Left ventricle myocardium inferior (tissue), 1 donor: ENCODE measurements at regions not wholly inside any gene's neighbourhood (a gene's known extent, or its start where the extent isn't known, plus 50 kb on each side); places are given as distances from the start of the nearest gene placed in this dataset.
A peak's percentile ranks its signal among the peaks of the same experiment; 100 is the strongest.

ENCODE experiments used
- DNase-seq: peaks from one replicate; pipeline ENCODE4 v3.0.0-alpha.2; 2020
- H3K27ac ChIP-seq: fragments of 200-600 bp; replicated peaks from 2 replicates; pipeline ENCODE4 v1.8.0; 2021
- H3K27me3 ChIP-seq: fragments of 200-600 bp; 2 replicates; pipeline ENCODE4 v1.8.0; 2021; ENCODE audit warnings: low read depth
- H3K36me3 ChIP-seq: fragments of 200-600 bp; 2 replicates; pipeline ENCODE4 v1.8.0; 2021
- H3K4me1 ChIP-seq: fragments of 200-600 bp; 2 replicates; pipeline ENCODE4 v1.8.0; 2021
- H3K4me3 ChIP-seq: fragments of 200-600 bp; 2 replicates; pipeline ENCODE4 v1.8.0; 2021; ENCODE audit warnings: mild to moderate bottlenecking, moderate library complexity
- H3K9me3 ChIP-seq: fragments of 200-600 bp; replicated peaks from 2 replicates; pipeline ENCODE4 v1.8.0; 2021
- CTCF ChIP-seq: fragments of 200-600 bp; IDR thresholded peaks from 2 replicates; pipeline ENCODE4 v1.8.0; 2021; ENCODE audit warnings: antibody characterized with exemption, mild to moderate bottlenecking, borderline replicate concordance
- intact Hi-C: fragments of 100-400 bp; cut with micrococcal nuclease; formaldehyde crosslinking; loops from one replicate; pipeline ENCODE4 v1.11.0; 2022
- donor health status: DM: no; HTN: yes; CAD: no; lungs with severe emphysema.

GRCh38 chr2:239768031-239768790, 256.9 kb downstream of the NDUFA10 start:
- Histone ChIP-seq H3K4me1 (no peaks in the 10 kb centered on the region), H3K4me3 (no peak overlapping the region), H3K27me3 (peaks cover 58% of the 10 kb centered on the region), H3K9me3 (peaks cover 15% of the 10 kb centered on the region), H3K27ac (no peak overlapping the region), H3K36me3 (no peaks in the 10 kb centered on the region)
- intact Hi-C loops = no loop called here
- no peak for DNase-seq
- TF ChIP-seq CTCF = no peak

- Histone ChIP-seq H3K27ac (no peak overlapping the region), H3K36me3 (no peaks in the 10 kb centered on the region), H3K9me3 (peaks cover 14% of the 10 kb centered on the region), H3K27me3 (peaks cover 57% of the 10 kb centered on the region), H3K4me1 (no peaks in the 10 kb centered on the region), H3K4me3 (no peak overlapping the region)
- TF ChIP-seq CTCF = no peak
- no peak for DNase-seq
- intact Hi-C loops = no loop called here
Measured at GRCh38 chr2:239767021-239767905, 257.9 kb downstream of the NDUFA10 start.

- peak; percentile 2 for DNase-seq
- no peaks in the 10 kb centered on the region for H3K36me3 ChIP-seq
- H3K4me3 ChIP-seq = no peak overlapping the region
- peaks cover 3% of the 10 kb centered on the region for H3K9me3 ChIP-seq
- no peaks in the 10 kb centered on the region for H3K4me1 ChIP-seq
- no peak for TF ChIP-seq CTCF
- H3K27me3 ChIP-seq = peaks cover 65% of the 10 kb centered on the region
- intact Hi-C loops = no loop called here
- H3K27ac ChIP-seq = no peak overlapping the region
Measured at GRCh38 chr2:239765911-239766310, 259.2 kb downstream of the NDUFA10 start.

- no peaks in the 10 kb centered on the region for H3K4me1 ChIP-seq
- H3K9me3 ChIP-seq = peaks cover 9% of the 10 kb centered on the region
- intact Hi-C loops = no loop called here
- no peak overlapping the region for H3K27ac ChIP-seq
- no peak for DNase-seq
- TF ChIP-seq CTCF = no peak
- H3K36me3 ChIP-seq = no peaks in the 10 kb centered on the region
- no peak overlapping the region for H3K4me3 ChIP-seq
- peaks cover 67% of the 10 kb centered on the region for H3K27me3 ChIP-seq
Measured at GRCh38 chr2:239765076-239765845, 259.9 kb downstream of the NDUFA10 start.

GRCh38 chr2:239763433-239764097, 261.6 kb downstream of the NDUFA10 start:
- H3K4me3 ChIP-seq = no peak overlapping the region
- H3K36me3 ChIP-seq = no peaks in the 10 kb centered on the region
- peaks cover 73% of the 10 kb centered on the region for H3K27me3 ChIP-seq
- DNase-seq = no peak
- no peak for TF ChIP-seq CTCF
- H3K9me3 ChIP-seq = peaks cover 11% of the 10 kb centered on the region
- intact Hi-C loops = no loop called here
- H3K27ac ChIP-seq = no peak overlapping the region
- no peaks in the 10 kb centered on the region for H3K4me1 ChIP-seq
